SK-N-SH (cell line): ENCODE measurements at regions not wholly inside any gene's neighbourhood (a gene's known extent, or its start where the extent isn't known, plus 50 kb on each side); places are given as distances from the start of the nearest gene placed in this dataset.

Source experiments
- CTCF ChIA-PET: fragments of 300-600, 350-600 bp; formaldehyde crosslinking; extraction: SDS; loops from one replicate; lab custom pipeline; 2021; lab: Yijun Ruan, JAX
- POLR2A ChIA-PET: fragments of 350-600 bp; sonication (Branson Sonifier 250); formaldehyde crosslinking; extraction: SDS; loops from one replicate; lab custom pipeline; 2020; ENCODE audit warnings: antibody characterized with exemption, inconsistent platforms; lab: Yijun Ruan, JAX
- DNase-seq: peaks from one replicate; pipeline ENCODE4 v3.0.0; 2012
- H2AFZ ChIP-seq: fragments of 200-600 bp; sonication (generic); 2 replicates; pipeline ENCODE4 v1.8.1; 2016; ENCODE audit warnings: antibody characterized with exemption, mild to moderate bottlenecking, low read depth
- H3F3A ChIP-seq: fragments of 200-600 bp; sonication (generic); replicated peaks from 2 replicates; pipeline ENCODE3; 2016; ENCODE audit warnings: antibody characterized with exemption, mild to moderate bottlenecking; ENCODE audit not compliant: insufficient read depth
- H3K27ac ChIP-seq, 2 experiments: fragments of 200-500 bp in 1 of 2; fragments of 200-600 bp in 1 of 2; sonication (Bioruptor generic) in 1 of 2; sonication (generic), shearing (Covaris generic) in 1 of 2; 2 replicates each; pipeline versions ENCODE4 v1.5.1 to v1.6.1; 2014 to 2016; ENCODE audit warnings: low read depth in 2 of 2, inconsistent platforms in 1 of 2, low read length in 1 of 2, mild to moderate bottlenecking in 1 of 2, mixed read lengths in 1 of 2
- H3K27me3 ChIP-seq: fragments of 200-600 bp; sonication (generic), shearing (Covaris generic); 2 replicates; pipeline ENCODE4 v1.6.1; 2016; ENCODE audit warnings: mixed run types; ENCODE audit not compliant: insufficient read depth
- H3K36me3 ChIP-seq, 2 experiments: fragments of 200-500 bp in 1 of 2; fragments of 200-600 bp in 1 of 2; sonication (Bioruptor generic) in 1 of 2; sonication (generic) in 1 of 2; replicated peaks in 1 of 2; 2 replicates each; pipeline versions ENCODE3 to v1.5.1; 2014 to 2016; ENCODE audit warnings: low read length in 1 of 2, mild to moderate bottlenecking in 1 of 2; ENCODE audit not compliant: insufficient read depth in 2 of 2, control insufficient read depth in 1 of 2
- H3K4me1 ChIP-seq, 2 experiments: fragments of 200-500 bp in 1 of 2; fragments of 200-600 bp in 1 of 2; sonication (Bioruptor generic) in 1 of 2; sonication (generic), shearing (Covaris generic) in 1 of 2; 2 replicates each; pipeline versions ENCODE4 v1.5.1 to v1.6.1; 2014 to 2016; ENCODE audit warnings: low read depth in 1 of 2, low read length in 1 of 2, mixed run types in 1 of 2; ENCODE audit not compliant: insufficient read depth in 2 of 2, control insufficient read depth in 1 of 2
- H3K4me2 ChIP-seq: fragments of 200-600 bp; sonication (generic), shearing (Covaris generic); 2 replicates; pipeline ENCODE4 v1.6.1; 2017; ENCODE audit warnings: mixed run types
- H3K4me3 ChIP-seq, 2 experiments: fragments of 200-500 bp in 1 of 2; fragments of 200-600 bp in 1 of 2; sonication (Bioruptor generic) in 1 of 2; sonication (generic), shearing (Covaris generic) in 1 of 2; 2 replicates each; pipeline versions ENCODE4 v1.5.1 to v1.8.1; 2014 to 2016; ENCODE audit warnings: low read depth in 2 of 2, inconsistent platforms in 1 of 2, low read length in 1 of 2, mild to moderate bottlenecking in 1 of 2, mixed read lengths in 1 of 2, moderate library complexity in 1 of 2
- H3K79me2 ChIP-seq: fragments of 200-600 bp; sonication (generic); 2 replicates; pipeline ENCODE4 v1.8.1; 2017; ENCODE audit warnings: mild to moderate bottlenecking; ENCODE audit not compliant: insufficient read depth
- H3K9ac ChIP-seq: fragments of 200-600 bp; sonication (generic); 2 replicates; pipeline ENCODE4 v1.6.1; 2017; ENCODE audit warnings: mixed run types
- H3K9me2 ChIP-seq: fragments of 200-600 bp; sonication (generic); 2 replicates; pipeline ENCODE4 v1.6.1; 2017; ENCODE audit warnings: mixed run types
- H3K9me3 ChIP-seq: fragments of 200-600 bp; sonication (generic); 2 replicates; pipeline ENCODE4 v1.6.1; 2017; ENCODE audit warnings: mixed run types, mild to moderate bottlenecking, moderate library complexity
- H4K20me1 ChIP-seq: fragments of 200-600 bp; sonication (generic); 2 replicates; pipeline ENCODE4 v1.6.1; 2017; ENCODE audit warnings: mild to moderate bottlenecking, mixed run types; ENCODE audit not compliant: insufficient read depth
- CHD2 ChIP-seq: fragments of 150-350 bp; IDR thresholded peaks from 2 replicates; pipeline ENCODE4 v1.6.1; 2018; ENCODE audit warnings: low read length; ENCODE audit not compliant: partially characterized antibody
- CTCF ChIP-seq: fragments of 200-600 bp; sonication (generic); IDR thresholded peaks from 2 replicates; pipeline ENCODE4 v1.6.1; 2017; ENCODE audit warnings: antibody characterized with exemption, mild to moderate bottlenecking, moderate library complexity
- EZH2phosphoT487 ChIP-seq: fragments of 200-600 bp; sonication (generic); IDR thresholded peaks from 2 replicates; pipeline ENCODE4 v1.6.1; 2017; ENCODE audit warnings: low read depth, mixed run types, mild to moderate bottlenecking, antibody characterized with exemption, moderate library complexity, borderline replicate concordance
- NFIC ChIP-seq: IDR thresholded peaks from 2 replicates; pipeline ENCODE4 v1.4.0; 2012; ENCODE audit warnings: borderline replicate concordance
- USF1 ChIP-seq: IDR thresholded peaks from 2 replicates; pipeline ENCODE4 v1.4.0; 2012; ENCODE audit warnings: low read depth, borderline replicate concordance
- WGBS: methylation state at CpG from one replicate; pipeline ENCODE4 v1.1.6; 2017; ENCODE audit warnings: low lambda C conversion rate; 5-methylcytosine and 5-hydroxymethylcytosine counted together
- TF ChIP-seq, protein P1 (sequence below): IDR thresholded peaks from 2 replicates; pipeline ENCODE4 v1.4.0; 2012; ENCODE audit warnings: low read depth
- TF ChIP-seq, protein P2 (sequence below): IDR thresholded peaks from 2 replicates; pipeline ENCODE4 v1.4.0; 2012; ENCODE audit warnings: low read depth, borderline replicate concordance
- TF ChIP-seq, protein P3 (sequence below): fragments of 150-350 bp; IDR thresholded peaks from 2 replicates; pipeline ENCODE4 v1.6.1; 2016; ENCODE audit warnings: mild to moderate bottlenecking, low read depth, low read length
- TF ChIP-seq, protein P4 (sequence below): IDR thresholded peaks from 2 replicates; pipeline ENCODE4 v1.6.1; 2012; ENCODE audit warnings: mild to moderate bottlenecking, low read depth, low read length, moderate library complexity

DNA sequence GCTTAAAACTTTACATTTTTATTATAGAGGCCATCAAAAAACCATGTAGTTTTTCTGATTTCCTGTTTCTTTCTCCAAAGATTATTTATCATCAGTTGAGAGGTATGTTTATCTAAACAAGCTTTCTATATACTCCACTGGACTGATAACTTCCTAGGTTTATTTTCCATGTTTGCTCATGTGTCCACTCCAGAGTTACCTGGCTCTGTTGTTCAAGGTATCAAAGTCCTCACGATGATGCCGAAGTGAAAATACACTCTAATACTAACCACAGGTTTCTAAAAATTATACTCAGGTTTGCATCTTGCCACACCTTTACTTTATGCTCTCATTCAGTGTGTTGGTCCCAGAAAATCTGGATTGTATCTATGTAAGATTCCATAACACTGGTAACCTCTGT, 287.9 kb upstream of the GULP1 start:
- WGBS, result 40% methylated on average over 2 of the region's 2 CpGs
- Histone ChIP-seq H3K9ac (no peak overlapping the region), H3K4me1 (no peaks in the 10 kb centered on the region), H3K4me2 (no peak overlapping the region), H2AFZ (no peak overlapping the region), H3K27me3 (no peaks in the 10 kb centered on the region), H3K27ac (no peak overlapping the region)
- POLR2A ChIA-PET, result no interaction called here
- no peak for TF ChIP-seq USF1
- TF ChIP-seq, protein P1, sequence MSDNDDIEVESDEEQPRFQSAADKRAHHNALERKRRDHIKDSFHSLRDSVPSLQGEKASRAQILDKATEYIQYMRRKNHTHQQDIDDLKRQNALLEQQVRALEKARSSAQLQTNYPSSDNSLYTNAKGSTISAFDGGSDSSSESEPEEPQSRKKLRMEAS, result no peak
- TF ChIP-seq, protein P2, sequence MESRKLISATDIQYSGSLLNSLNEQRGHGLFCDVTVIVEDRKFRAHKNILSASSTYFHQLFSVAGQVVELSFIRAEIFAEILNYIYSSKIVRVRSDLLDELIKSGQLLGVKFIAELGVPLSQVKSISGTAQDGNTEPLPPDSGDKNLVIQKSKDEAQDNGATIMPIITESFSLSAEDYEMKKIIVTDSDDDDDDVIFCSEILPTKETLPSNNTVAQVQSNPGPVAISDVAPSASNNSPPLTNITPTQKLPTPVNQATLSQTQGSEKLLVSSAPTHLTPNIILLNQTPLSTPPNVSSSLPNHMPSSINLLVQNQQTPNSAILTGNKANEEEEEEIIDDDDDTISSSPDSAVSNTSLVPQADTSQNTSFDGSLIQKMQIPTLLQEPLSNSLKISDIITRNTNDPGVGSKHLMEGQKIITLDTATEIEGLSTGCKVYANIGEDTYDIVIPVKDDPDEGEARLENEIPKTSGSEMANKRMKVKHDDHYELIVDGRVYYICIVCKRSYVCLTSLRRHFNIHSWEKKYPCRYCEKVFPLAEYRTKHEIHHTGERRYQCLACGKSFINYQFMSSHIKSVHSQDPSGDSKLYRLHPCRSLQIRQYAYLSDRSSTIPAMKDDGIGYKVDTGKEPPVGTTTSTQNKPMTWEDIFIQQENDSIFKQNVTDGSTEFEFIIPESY, result no peak
- no peak for TF ChIP-seq NFIC
- TF ChIP-seq, protein P3, sequence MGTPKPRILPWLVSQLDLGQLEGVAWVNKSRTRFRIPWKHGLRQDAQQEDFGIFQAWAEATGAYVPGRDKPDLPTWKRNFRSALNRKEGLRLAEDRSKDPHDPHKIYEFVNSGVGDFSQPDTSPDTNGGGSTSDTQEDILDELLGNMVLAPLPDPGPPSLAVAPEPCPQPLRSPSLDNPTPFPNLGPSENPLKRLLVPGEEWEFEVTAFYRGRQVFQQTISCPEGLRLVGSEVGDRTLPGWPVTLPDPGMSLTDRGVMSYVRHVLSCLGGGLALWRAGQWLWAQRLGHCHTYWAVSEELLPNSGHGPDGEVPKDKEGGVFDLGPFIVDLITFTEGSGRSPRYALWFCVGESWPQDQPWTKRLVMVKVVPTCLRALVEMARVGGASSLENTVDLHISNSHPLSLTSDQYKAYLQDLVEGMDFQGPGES, result no peak
- TF ChIP-seq, protein P4, sequence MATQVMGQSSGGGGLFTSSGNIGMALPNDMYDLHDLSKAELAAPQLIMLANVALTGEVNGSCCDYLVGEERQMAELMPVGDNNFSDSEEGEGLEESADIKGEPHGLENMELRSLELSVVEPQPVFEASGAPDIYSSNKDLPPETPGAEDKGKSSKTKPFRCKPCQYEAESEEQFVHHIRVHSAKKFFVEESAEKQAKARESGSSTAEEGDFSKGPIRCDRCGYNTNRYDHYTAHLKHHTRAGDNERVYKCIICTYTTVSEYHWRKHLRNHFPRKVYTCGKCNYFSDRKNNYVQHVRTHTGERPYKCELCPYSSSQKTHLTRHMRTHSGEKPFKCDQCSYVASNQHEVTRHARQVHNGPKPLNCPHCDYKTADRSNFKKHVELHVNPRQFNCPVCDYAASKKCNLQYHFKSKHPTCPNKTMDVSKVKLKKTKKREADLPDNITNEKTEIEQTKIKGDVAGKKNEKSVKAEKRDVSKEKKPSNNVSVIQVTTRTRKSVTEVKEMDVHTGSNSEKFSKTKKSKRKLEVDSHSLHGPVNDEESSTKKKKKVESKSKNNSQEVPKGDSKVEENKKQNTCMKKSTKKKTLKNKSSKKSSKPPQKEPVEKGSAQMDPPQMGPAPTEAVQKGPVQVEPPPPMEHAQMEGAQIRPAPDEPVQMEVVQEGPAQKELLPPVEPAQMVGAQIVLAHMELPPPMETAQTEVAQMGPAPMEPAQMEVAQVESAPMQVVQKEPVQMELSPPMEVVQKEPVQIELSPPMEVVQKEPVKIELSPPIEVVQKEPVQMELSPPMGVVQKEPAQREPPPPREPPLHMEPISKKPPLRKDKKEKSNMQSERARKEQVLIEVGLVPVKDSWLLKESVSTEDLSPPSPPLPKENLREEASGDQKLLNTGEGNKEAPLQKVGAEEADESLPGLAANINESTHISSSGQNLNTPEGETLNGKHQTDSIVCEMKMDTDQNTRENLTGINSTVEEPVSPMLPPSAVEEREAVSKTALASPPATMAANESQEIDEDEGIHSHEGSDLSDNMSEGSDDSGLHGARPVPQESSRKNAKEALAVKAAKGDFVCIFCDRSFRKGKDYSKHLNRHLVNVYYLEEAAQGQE, result no peak
- no peak for TF ChIP-seq CHD2
- TF ChIP-seq CTCF, result no peak
- no peak for TF ChIP-seq EZH2phosphoT487
- TF ChIP-seq, all 33 proteins: peak for 0
- Histone ChIP-seq H3F3A (no peaks in the 10 kb centered on the region), H4K20me1 (no peaks in the 10 kb centered on the region), H3K9me2 (no peaks in the 10 kb centered on the region), H3K9me3 (peaks cover 3% of the 10 kb centered on the region), H3K4me3 (no peak overlapping the region), H3K36me3 (no peaks in the 10 kb centered on the region), H3K79me2 (no peaks in the 10 kb centered on the region)
- CTCF ChIA-PET, result interaction anchor here (0.8 to 0.9 kb wide), 2 partner anchors 11 to 97 kb away, joined by 3 read pairs; no protein-coding TSS in a partner anchor
- DNase-seq, result no peak
